SU-DHL-6 (cell line): ENCODE measurements at regions not wholly inside any gene's neighbourhood (a gene's known extent, or its start where the extent isn't known, plus 50 kb on each side); places are given as distances from the start of the nearest gene placed in this dataset.
"Not testable (repeated sequence)": the region's sequence is repeated elsewhere in the genome, so short reads cannot be mapped to it uniquely, and the experiment has no call there.

Experiments
- H2AFZ ChIP-seq: fragments of 200-600 bp; sonication (generic); 2 replicates; pipeline ENCODE4 v1.6.1; 2014; ENCODE audit warnings: low read depth, mild to moderate bottlenecking, moderate library complexity, mixed read lengths, antibody characterized with exemption, low read length; ENCODE audit not compliant: severe bottlenecking
- H3F3A ChIP-seq: fragments of 200-600 bp; shearing (Covaris generic); 2 replicates; pipeline ENCODE4 v1.6.0; 2016; ENCODE audit warnings: antibody characterized with exemption, mild to moderate bottlenecking; ENCODE audit not compliant: insufficient read depth
- H3K27ac ChIP-seq: fragments of 200-600 bp; sonication (generic); 2 replicates; pipeline ENCODE4 v1.5.1; 2016; ENCODE audit warnings: low read depth, mild to moderate bottlenecking, low read length, moderate library complexity, mixed read lengths
- H3K27me3 ChIP-seq: fragments of 200-600 bp; sonication (generic), shearing (Covaris generic); 2 replicates; pipeline ENCODE4 v1.6.0; 2014; ENCODE audit warnings: mild to moderate bottlenecking, low read length
- H3K36me3 ChIP-seq: fragments of 200-600 bp; sonication (generic); 2 replicates; pipeline ENCODE4 v1.6.1; 2014; ENCODE audit warnings: mild to moderate bottlenecking, low read length, mixed read lengths
- H3K4me2 ChIP-seq: fragments of 300-600, 200-600 bp; shearing (Covaris generic), sonication (generic); 2 replicates; pipeline ENCODE4 v1.6.0; 2014; ENCODE audit warnings: low read length, low read depth, mild to moderate bottlenecking; ENCODE audit not compliant: poor library complexity, severe bottlenecking
- H3K4me3 ChIP-seq: fragments of 200-600 bp; sonication (generic); 2 replicates; pipeline ENCODE4 v1.5.1; 2014; ENCODE audit warnings: antibody characterized with exemption, low read length, mild to moderate bottlenecking, mixed read lengths; ENCODE audit not compliant: insufficient read depth, poor library complexity, severe bottlenecking
- H3K79me2 ChIP-seq: fragments of 200-600 bp; sonication (generic); 2 replicates; pipeline ENCODE4 v1.6.1; 2014; ENCODE audit warnings: mild to moderate bottlenecking, low read length, moderate library complexity; ENCODE audit not compliant: insufficient read depth
- H3K9ac ChIP-seq: fragments of 200-600 bp; sonication (generic); 2 replicates; pipeline ENCODE4 v1.7.0; 2014; ENCODE audit warnings: mild to moderate bottlenecking, low read length
- H3K9me2 ChIP-seq: fragments of 200-600 bp; sonication (generic); replicated peaks from 2 replicates; pipeline ENCODE4 v1.6.1; 2014; ENCODE audit warnings: low read length; ENCODE audit not compliant: insufficient read depth
- H3K9me3 ChIP-seq: fragments of 200-600 bp; sonication (generic); 2 replicates; pipeline ENCODE4 v1.6.1; 2014; ENCODE audit warnings: low read length, mixed read lengths; ENCODE audit not compliant: insufficient read depth
- H4K20me1 ChIP-seq: fragments of 200-600 bp; sonication (generic); 2 replicates; pipeline ENCODE4 v1.6.1; 2014; ENCODE audit warnings: low read depth, mild to moderate bottlenecking, antibody characterized with exemption, low read length, moderate library complexity, mixed read lengths
- EZH2phosphoT487 ChIP-seq: fragments of 200-600 bp; sonication (generic), shearing (Covaris generic); conservative IDR thresholded peaks from 2 replicates; pipeline ENCODE4 v1.6.1; 2018; ENCODE audit warnings: mild to moderate bottlenecking, antibody characterized with exemption, low read length, moderate library complexity, mixed read lengths
- TF ChIP-seq, protein P1 (sequence below): fragments of 200-600 bp; sonication (generic); IDR thresholded peaks from one replicate; pipeline ENCODE4 v1.5.1; 2017; ENCODE audit warnings: antibody characterized with exemption, mild to moderate bottlenecking, low read length, moderate library complexity; ENCODE audit not compliant: insufficient read depth, poor library complexity, severe bottlenecking

DNA sequence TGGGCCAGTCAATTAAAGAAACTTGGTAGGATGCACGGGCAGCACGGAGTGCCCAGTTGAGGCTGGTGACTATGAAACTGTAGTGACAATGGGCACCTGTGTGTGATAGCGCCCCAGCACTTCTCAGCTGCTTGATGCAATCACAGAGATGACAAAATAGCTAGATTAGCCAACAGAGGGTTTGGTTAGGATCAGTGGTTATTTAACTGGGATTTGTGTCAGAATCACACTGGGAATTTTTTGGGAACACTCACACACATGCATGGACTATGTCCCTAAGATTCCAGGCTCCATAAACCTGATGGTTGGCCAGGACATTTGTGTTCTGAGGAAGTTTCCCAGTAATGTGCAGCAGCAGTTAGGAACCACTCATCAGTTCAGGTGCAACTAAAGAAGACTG is 51.2 kb upstream of the DAAM1 start:
- H3F3A ChIP-seq = no peaks in the 10 kb centered on the region
- H2AFZ ChIP-seq = no peak overlapping the region
- no peaks in the 10 kb centered on the region for H3K9me3 ChIP-seq
- H3K79me2 ChIP-seq = no peaks in the 10 kb centered on the region
- H3K9ac ChIP-seq = no peak overlapping the region
- H3K27me3 ChIP-seq = no peaks in the 10 kb centered on the region
- no peak overlapping the region for H3K27ac ChIP-seq
- H3K4me2 ChIP-seq = no peak overlapping the region
- no peaks in the 10 kb centered on the region for H3K9me2 ChIP-seq
- no peaks in the 10 kb centered on the region for H4K20me1 ChIP-seq
- TF ChIP-seq, protein P1, sequence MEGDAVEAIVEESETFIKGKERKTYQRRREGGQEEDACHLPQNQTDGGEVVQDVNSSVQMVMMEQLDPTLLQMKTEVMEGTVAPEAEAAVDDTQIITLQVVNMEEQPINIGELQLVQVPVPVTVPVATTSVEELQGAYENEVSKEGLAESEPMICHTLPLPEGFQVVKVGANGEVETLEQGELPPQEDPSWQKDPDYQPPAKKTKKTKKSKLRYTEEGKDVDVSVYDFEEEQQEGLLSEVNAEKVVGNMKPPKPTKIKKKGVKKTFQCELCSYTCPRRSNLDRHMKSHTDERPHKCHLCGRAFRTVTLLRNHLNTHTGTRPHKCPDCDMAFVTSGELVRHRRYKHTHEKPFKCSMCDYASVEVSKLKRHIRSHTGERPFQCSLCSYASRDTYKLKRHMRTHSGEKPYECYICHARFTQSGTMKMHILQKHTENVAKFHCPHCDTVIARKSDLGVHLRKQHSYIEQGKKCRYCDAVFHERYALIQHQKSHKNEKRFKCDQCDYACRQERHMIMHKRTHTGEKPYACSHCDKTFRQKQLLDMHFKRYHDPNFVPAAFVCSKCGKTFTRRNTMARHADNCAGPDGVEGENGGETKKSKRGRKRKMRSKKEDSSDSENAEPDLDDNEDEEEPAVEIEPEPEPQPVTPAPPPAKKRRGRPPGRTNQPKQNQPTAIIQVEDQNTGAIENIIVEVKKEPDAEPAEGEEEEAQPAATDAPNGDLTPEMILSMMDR = no peak
- TF ChIP-seq EZH2phosphoT487 = no peak
- H3K36me3 ChIP-seq = no peaks in the 10 kb centered on the region
- no peak overlapping the region for H3K4me3 ChIP-seq

DNA sequence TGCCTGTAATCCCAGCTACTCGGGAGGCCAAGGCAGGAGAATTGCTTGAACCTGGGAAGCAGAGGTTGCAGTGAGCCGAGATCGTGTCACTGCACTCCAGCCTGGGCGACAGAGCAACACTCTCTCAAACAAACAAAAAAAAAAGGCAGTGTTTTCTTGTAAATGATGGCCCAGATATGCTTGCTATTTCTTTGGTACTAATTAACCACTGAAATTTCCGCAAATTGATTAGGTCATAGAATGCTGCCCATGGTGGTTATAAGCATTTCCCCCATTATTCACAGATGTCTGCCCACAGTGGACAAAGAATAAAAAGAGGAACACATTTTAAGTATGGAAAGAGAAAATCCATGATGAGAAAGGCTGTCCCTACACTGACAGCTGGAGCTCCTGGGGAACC is 49.9 kb upstream of the DAAM1 start:
- not testable (repeated sequence) for H2AFZ ChIP-seq, H3K9ac ChIP-seq, H3K79me2 ChIP-seq, H3F3A ChIP-seq, H3K4me3 ChIP-seq, H3K4me2 ChIP-seq, H3K27ac ChIP-seq, H4K20me1 ChIP-seq, H3K27me3 ChIP-seq, H3K9me2 ChIP-seq, H3K9me3 ChIP-seq, H3K36me3 ChIP-seq
